Fibroblast of lung (primary cell): ENCODE measurements at regions not wholly inside any gene's neighbourhood (a gene's known extent, or its start where the extent isn't known, plus 50 kb on each side); places are given as distances from the start of the nearest gene placed in this dataset.

Experiments used
- CTCF ChIP-seq, 2 donors: IDR thresholded peaks in 1 of 2; conservative IDR thresholded peaks in 1 of 2; 1 replicate in 1 of 2; 2 replicates in 1 of 2; pipeline ENCODE4 v1.5.1; 2011 to 2012; ENCODE audit warnings: low read length in 2 of 2, control low read depth in 1 of 2, inconsistent platforms in 1 of 2, low read depth in 1 of 2, mild to moderate bottlenecking in 1 of 2
- EZH2 ChIP-seq: IDR thresholded peaks from 2 replicates; pipeline ENCODE4 v1.5.1; 2012; ENCODE audit warnings: low read length, control low read depth, mild to moderate bottlenecking; ENCODE audit errors: missing control alignments

GRCh38 chr5:20323323-20323722 is 335.3 kb upstream of the CDH18 start:
- TF ChIP-seq CTCF (conservative IDR thresholded peaks at IDR 0.05 in 1 of 2, IDR thresholded peaks at IDR 0.05 in 1 of 2; ENCODE audit: low read depth in 1 of 2, low read length in 2 of 2) (no peak), EZH2 (no peak)
